GM19035 (cell line): ENCODE measurements at regions not wholly inside any gene's neighbourhood (a gene's known extent, or its start where the extent isn't known, plus 50 kb on each side); places are given as distances from the start of the nearest gene placed in this dataset.

Experiments
- ATAC-seq: cut with Tn5 transposase; IDR thresholded peaks from one replicate; pipeline ENCODE4 v1.9.1; 2021; ENCODE audit not compliant: unreplicated experiment

GRCh38 chr4:106454581-106454980, 86.0 kb upstream of the GIMD1 start:
- no peak for ATAC-seq

GRCh38 chr4:106454021-106454420, 85.4 kb upstream of the GIMD1 start:
- no peak for ATAC-seq

- ATAC-seq: no peak
Observed at GRCh38 chr4:106451091-106451490, 82.5 kb upstream of the GIMD1 start.

- ATAC-seq: no peak
Observed at GRCh38 chr4:106450249-106450648, 81.7 kb upstream of the GIMD1 start.

DNA sequence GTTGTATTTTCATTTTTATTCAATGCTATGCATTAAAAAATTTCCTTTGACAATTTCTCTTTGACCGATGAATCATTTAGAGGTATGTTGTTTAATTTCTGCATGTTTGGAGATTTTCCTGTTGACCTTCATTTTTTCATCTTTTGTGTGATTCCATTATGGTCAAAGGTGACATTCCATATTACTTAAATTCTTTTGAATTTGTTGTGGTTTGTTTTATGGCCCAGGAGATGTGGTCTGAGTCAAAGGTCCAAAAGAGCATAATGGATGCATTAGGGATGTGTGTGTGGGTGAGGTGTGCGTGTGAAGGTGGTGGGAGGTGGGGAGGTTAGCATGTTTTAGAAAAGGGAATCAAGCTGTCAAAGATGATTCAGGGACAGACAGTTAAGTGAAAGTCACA, 76.0 kb upstream of the GIMD1 start:
- ATAC-seq: no peak

GRCh38 chr4:106430797-106431196, 62.2 kb upstream of the GIMD1 start:
- ATAC-seq: no peak

DNA sequence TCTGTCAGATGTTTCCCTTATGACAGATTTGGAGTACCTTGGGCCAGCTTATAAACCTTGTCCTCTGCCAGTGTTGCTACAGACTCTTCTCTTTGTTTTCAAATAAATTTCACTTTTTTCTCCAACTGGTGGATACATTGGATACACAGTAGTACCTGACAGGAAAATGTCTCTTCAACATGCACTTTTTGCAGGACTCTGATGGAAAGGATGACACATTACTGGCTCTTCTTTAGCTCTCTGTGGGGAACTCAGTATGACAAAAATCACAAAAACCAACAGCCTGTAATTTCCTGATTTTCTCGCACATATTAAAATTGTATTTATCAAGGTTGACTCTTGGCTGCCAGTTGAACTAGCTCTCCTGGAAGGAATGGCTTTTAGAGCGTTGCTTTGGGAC, 61.3 kb upstream of the GIMD1 start:
- no peak for ATAC-seq

DNA sequence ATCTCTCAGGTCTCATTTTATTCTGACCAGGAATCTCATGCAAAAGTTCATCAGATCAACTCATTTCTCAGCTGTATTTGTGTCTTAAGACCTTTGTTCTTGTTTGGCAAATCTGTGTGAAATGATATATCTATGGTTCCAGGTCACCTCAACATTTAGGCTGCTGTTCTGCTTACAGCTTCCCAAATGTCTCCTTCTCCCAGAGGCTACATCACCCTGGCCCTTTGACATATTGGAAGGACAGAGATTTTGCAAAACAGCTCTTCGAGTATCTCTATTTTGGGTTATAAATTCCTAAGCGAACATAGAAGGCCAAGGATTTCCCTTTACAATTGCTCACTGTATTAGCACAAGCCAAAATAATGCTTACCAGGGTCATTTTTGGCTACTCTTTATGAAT, 57.5 kb upstream of the GIMD1 start:
- no peak for ATAC-seq

DNA sequence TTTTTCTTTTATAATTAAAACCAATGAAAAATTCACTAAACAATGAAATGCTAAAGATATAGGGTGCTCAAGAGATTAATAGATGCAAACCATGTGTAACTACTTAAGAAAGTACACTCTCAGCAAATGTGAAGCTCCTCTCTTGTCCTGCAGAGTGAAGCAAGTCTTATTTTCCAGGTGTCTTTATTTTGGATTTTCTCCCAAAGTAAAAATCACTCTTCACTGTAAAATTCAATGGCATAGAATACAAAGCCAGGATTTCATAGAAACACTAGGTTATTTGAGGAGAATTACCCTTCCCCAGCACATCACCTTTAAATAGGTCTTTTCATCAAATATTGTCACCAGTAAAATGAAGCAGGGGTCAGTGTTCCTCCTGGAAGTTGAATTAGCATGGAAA, 57.0 kb upstream of the GIMD1 start:
- no peak for ATAC-seq

GRCh38 chr4:106424426-106424825, 55.8 kb upstream of the GIMD1 start:
- ATAC-seq: no peak

GRCh38 chr4:106423791-106424190, 55.2 kb upstream of the GIMD1 start:
- ATAC-seq: no peak

- no peak for ATAC-seq
Observed at GRCh38 chr4:106422766-106423165, 54.2 kb upstream of the GIMD1 start.

GRCh38 chr4:106421441-106422296, 53.1 kb upstream of the GIMD1 start:
- no peak for ATAC-seq

GRCh38 chr4:106418444-106418843, 49.9 kb upstream of the GIMD1 start:
- ATAC-seq: no peak
